ENCODE measurements at regions not wholly inside any gene's neighbourhood (a gene's known extent, or its start where the extent isn't known, plus 50 kb on each side); places are given as distances from the start of the nearest gene placed in this dataset.
"Not testable (repeated sequence)": the region's sequence is repeated elsewhere in the genome, so short reads cannot be mapped to it uniquely, and the experiment has no call there.

- DNase-seq, result no peak
Measured at GRCh38 chr10:55224007-55224781, 423.2 kb upstream of the PCDH15 start.

GRCh38 chr10:55223352-55223751, 422.3 kb upstream of the PCDH15 start:
- DNase-seq, result no peak

GRCh38 chr10:55220975-55221374, 419.9 kb upstream of the PCDH15 start:
- no peak for DNase-seq

- no peak for DNase-seq
Measured at GRCh38 chr10:55215699-55216098, 414.7 kb upstream of the PCDH15 start.

GRCh38 chr10:55214608-55215007, 413.6 kb upstream of the PCDH15 start:
- DNase-seq, result no peak

GRCh38 chr10:55212051-55212450, 411.0 kb upstream of the PCDH15 start:
- DNase-seq, result no peak

GRCh38 chr10:55203874-55204273, 402.8 kb upstream of the PCDH15 start:
- DNase-seq, result no peak

- no peak for DNase-seq
Measured at GRCh38 chr10:55203319-55203718, 402.3 kb upstream of the PCDH15 start.

GRCh38 chr10:55200020-55200419, 399.0 kb upstream of the PCDH15 start:
- no peak for DNase-seq

GRCh38 chr10:55191236-55191860, 390.3 kb upstream of the PCDH15 start:
- no peak for DNase-seq

- DNase-seq, result no peak
Measured at GRCh38 chr10:55183993-55184392, 383.0 kb upstream of the PCDH15 start.

- no peak for DNase-seq
Measured at GRCh38 chr10:55180357-55180756, 379.3 kb upstream of the PCDH15 start.

- DNase-seq, result no peak
Measured at GRCh38 chr10:55174419-55174818, 373.4 kb upstream of the PCDH15 start.

GRCh38 chr10:55169493-55169892, 368.5 kb upstream of the PCDH15 start:
- no peak for DNase-seq

GRCh38 chr10:55168343-55168742, 367.3 kb upstream of the PCDH15 start:
- no peak for DNase-seq

- DNase-seq, result no peak
Measured at GRCh38 chr10:55163388-55163979, 362.5 kb upstream of the PCDH15 start.

- not testable (repeated sequence) for DNase-seq
Measured at GRCh38 chr10:55162321-55162720, 361.3 kb upstream of the PCDH15 start.

GRCh38 chr10:55160655-55161283, 359.7 kb upstream of the PCDH15 start:
- no peak for DNase-seq

- DNase-seq, result no peak
Measured at GRCh38 chr10:55158633-55159032, 357.6 kb upstream of the PCDH15 start.

- DNase-seq, result no peak
Measured at GRCh38 chr10:55146032-55146431, 345.0 kb upstream of the PCDH15 start.

- DNase-seq, result no peak
Measured at GRCh38 chr10:55144001-55144400, 343.0 kb upstream of the PCDH15 start.

- DNase-seq, result no peak
Measured at GRCh38 chr10:55141892-55142291, 340.9 kb upstream of the PCDH15 start.

- no peak for DNase-seq
Measured at GRCh38 chr10:55137063-55137462, 336.0 kb upstream of the PCDH15 start.

- no peak for DNase-seq
Measured at GRCh38 chr10:55104738-55105137, 303.7 kb upstream of the PCDH15 start.
